GM23338 (cell line): ENCODE measurements at regions not wholly inside any gene's neighbourhood (a gene's known extent, or its start where the extent isn't known, plus 50 kb on each side); places are given as distances from the start of the nearest gene placed in this dataset.

Experiments used
- ATAC-seq: fragments of 200-7000 bp; cut with Tn5 transposase; 3 replicates; pipeline ENCODE4 v1.9.1; 2020
- DNase-seq: peaks from one replicate; pipeline ENCODE4 v3.0.0-alpha.2; 2015; ENCODE audit warnings: low spot score
- H2AFZ ChIP-seq: fragments of 200-600 bp; sonication (generic); 2 replicates; pipeline ENCODE4 v1.8.0; 2016; ENCODE audit warnings: antibody characterized with exemption, mild to moderate bottlenecking, moderate library complexity
- H3F3A ChIP-seq: fragments of 200-600 bp; sonication (generic); replicated peaks from 2 replicates; pipeline ENCODE4 v1.8.0; 2017; ENCODE audit warnings: antibody characterized with exemption, mixed run types, low read depth
- H3K27ac ChIP-seq: fragments of 200-600 bp; sonication (generic); 2 replicates; pipeline ENCODE4 v1.6.1; 2016; ENCODE audit warnings: low read depth
- H3K27me3 ChIP-seq: fragments of 200-600 bp; sonication (generic); 2 replicates; pipeline ENCODE4 v1.8.0; 2016; ENCODE audit warnings: mild to moderate bottlenecking, mixed run types, moderate library complexity; ENCODE audit not compliant: insufficient read depth
- H3K36me3 ChIP-seq: fragments of 200-600 bp; sonication (generic); 2 replicates; pipeline ENCODE4 v1.8.0; 2016; ENCODE audit warnings: mild to moderate bottlenecking; ENCODE audit not compliant: insufficient read depth
- H3K4me1 ChIP-seq: fragments of 200-600 bp; sonication (generic); 2 replicates; pipeline ENCODE4 v1.8.0; 2016; ENCODE audit warnings: mild to moderate bottlenecking, moderate library complexity; ENCODE audit not compliant: insufficient read depth
- H3K4me2 ChIP-seq: fragments of 200-600 bp; sonication (generic); 2 replicates; pipeline ENCODE4 v1.7.1; 2017; ENCODE audit warnings: mixed run types
- H3K4me3 ChIP-seq: fragments of 200-600 bp; sonication (generic); 2 replicates; pipeline ENCODE4 v1.6.1; 2016; ENCODE audit warnings: mixed run types
- H3K79me2 ChIP-seq: fragments of 200-600 bp; sonication (generic); replicated peaks from 2 replicates; pipeline ENCODE4 v1.8.0; 2017; ENCODE audit warnings: mild to moderate bottlenecking; ENCODE audit not compliant: insufficient read depth
- H3K9me2 ChIP-seq: fragments of 200-600 bp; sonication (generic); 2 replicates; pipeline ENCODE4 v1.8.0; 2017; ENCODE audit not compliant: insufficient read depth
- H4K20me1 ChIP-seq: fragments of 200-600 bp; sonication (generic); replicated peaks from 2 replicates; pipeline ENCODE4 v1.8.0; 2017; ENCODE audit warnings: mild to moderate bottlenecking; ENCODE audit not compliant: insufficient read depth
- H3K27ac Mint-ChIP-seq: 2 replicates; pipeline ENCODE4 v1.8.0; 2020; ENCODE audit warnings: inconsistent platforms, mild to moderate bottlenecking, moderate library complexity, mixed read lengths
- H3K27me3 Mint-ChIP-seq: 3 replicates; pipeline ENCODE4 v1.8.0; 2022; ENCODE audit warnings: low read depth, mild to moderate bottlenecking, moderate library complexity, mixed read lengths, inconsistent platforms; ENCODE audit not compliant: insufficient read depth, poor library complexity
- H3K36me3 Mint-ChIP-seq: 3 replicates; pipeline ENCODE4 v1.8.0; 2021; ENCODE audit warnings: low read depth, mild to moderate bottlenecking, inconsistent platforms, moderate library complexity, mixed read lengths
- H3K4me1 Mint-ChIP-seq: 3 replicates; pipeline ENCODE4 v1.8.0; 2020; ENCODE audit warnings: mild to moderate bottlenecking, inconsistent platforms, mixed read lengths
- H3K4me3 Mint-ChIP-seq: 3 replicates; pipeline ENCODE4 v1.8.0; 2021; ENCODE audit warnings: moderate library complexity, mild to moderate bottlenecking, inconsistent platforms, mixed read lengths
- H3K9me3 Mint-ChIP-seq: 3 replicates; pipeline ENCODE4 v1.8.0; 2020; ENCODE audit warnings: moderate library complexity, mild to moderate bottlenecking, inconsistent platforms, mixed read lengths
- CREB1 ChIP-seq: fragments of 250-450 bp; sonication (Bioruptor Pico); IDR thresholded peaks from 2 replicates; pipeline ENCODE4 v1.5.0; 2020; ENCODE audit warnings: low read depth, mild to moderate bottlenecking, moderate library complexity
- CTCF ChIP-seq, 2 experiments: fragments of 200-600 bp in 1 of 2; sonication (generic) in 1 of 2; conservative IDR thresholded peaks; 2 replicates each; pipeline versions ENCODE4 v1.5.1 to v1.6.1; 2016 to 2017; ENCODE audit warnings: antibody characterized with exemption in 2 of 2, low read depth in 2 of 2, mild to moderate bottlenecking in 2 of 2, moderate library complexity in 1 of 2
- EZH2 ChIP-seq: fragments of 200-600 bp; sonication (generic); IDR thresholded peaks from one replicate; pipeline ENCODE4 v1.8.0; 2017; ENCODE audit warnings: antibody characterized with exemption, mild to moderate bottlenecking, low read depth; ENCODE audit not compliant: unreplicated experiment
- JUNB ChIP-seq: IDR thresholded peaks from one replicate; pipeline ENCODE4 v1.6.1; 2016; ENCODE audit warnings: antibody characterized with exemption; ENCODE audit not compliant: unreplicated experiment
- NANOG ChIP-seq: IDR thresholded peaks from 2 replicates; pipeline ENCODE4 v1.6.1; 2016; ENCODE audit warnings: antibody characterized with exemption, borderline replicate concordance
- REST ChIP-seq: IDR thresholded peaks from one replicate; pipeline ENCODE4 v1.6.1; 2018; ENCODE audit warnings: antibody characterized with exemption; ENCODE audit not compliant: unreplicated experiment
- STAT1 ChIP-seq: IDR thresholded peaks from one replicate; pipeline ENCODE4 v1.6.1; 2016; ENCODE audit warnings: antibody characterized with exemption; ENCODE audit not compliant: unreplicated experiment
- ZNF114 ChIP-seq: fragments of 250-450 bp; sonication (Bioruptor Pico); IDR thresholded peaks from 2 replicates; pipeline ENCODE4 v1.5.0; 2020; ENCODE audit warnings: mild to moderate bottlenecking, moderate library complexity

GRCh38 chr3:182631183-182632076, 161.9 kb upstream of the ATP11B start:
- Mint-ChIP-seq H3K4me1 (no peaks in the 10 kb centered on the region), H3K27me3 (peaks cover 5% of the 10 kb centered on the region), H3K4me3 (no peak overlapping the region), H3K36me3 (no peaks in the 10 kb centered on the region), H3K27ac (no peak overlapping the region), H3K9me3 (no peaks in the 10 kb centered on the region)
- no peak overlapping the region for H3K27ac ChIP-seq
- no peaks in the 10 kb centered on the region; the same call in 1 of the 2 replicates for H3K9me2 ChIP-seq
- TF ChIP-seq CREB1 = no peak
- TF ChIP-seq REST = no peak
- no peak for TF ChIP-seq NANOG
- TF ChIP-seq ZNF114 (CRISPR knock-in tag) = no peak
- no peak for TF ChIP-seq JUNB
- TF ChIP-seq CTCF (conservative IDR thresholded peaks at IDR 0.05; ENCODE audit: low read depth in 2 of 2) = no peak
- no peak overlapping the region for H3K4me2 ChIP-seq
- DNase-seq = no peak
- no peak overlapping the region for H3K4me3 ChIP-seq
- no peaks in the 10 kb centered on the region for H3K36me3 ChIP-seq
- H3K79me2 ChIP-seq = no peaks in the 10 kb centered on the region
- no peaks in the 10 kb centered on the region for H3K4me1 ChIP-seq
- no peaks in the 10 kb centered on the region for H3F3A ChIP-seq
- H2AFZ ChIP-seq = no peak overlapping the region
- no peaks in the 10 kb centered on the region for H4K20me1 ChIP-seq
- no peaks in the 10 kb centered on the region for H3K27me3 ChIP-seq
- no peak for ATAC-seq

- DNase-seq = no peak
- no peak overlapping the region for H3K27ac Mint-ChIP-seq
- TF ChIP-seq STAT1 (no peak), ZNF114 (CRISPR knock-in tag) (no peak), REST (no peak), EZH2 (no peak)
Measured at GRCh38 chr3:182632077-182632393, 161.3 kb upstream of the ATP11B start.

More at GRCh38 chr3:182632077-182632393, 161.3 kb upstream of the ATP11B start:
- ATAC-seq = no peak
- Mint-ChIP-seq H3K36me3 (no peaks in the 10 kb centered on the region), H3K9me3 (no peaks in the 10 kb centered on the region), H3K27me3 (peaks cover 5% of the 10 kb centered on the region), H3K4me3 (no peak overlapping the region), H3K4me1 (no peaks in the 10 kb centered on the region)
- H3F3A ChIP-seq = no peaks in the 10 kb centered on the region
- H3K27ac ChIP-seq = no peak overlapping the region
- no peak overlapping the region for H3K4me2 ChIP-seq
- H4K20me1 ChIP-seq = no peaks in the 10 kb centered on the region
- H3K4me1 ChIP-seq = no peaks in the 10 kb centered on the region
- no peak overlapping the region for H2AFZ ChIP-seq
- no peak overlapping the region for H3K4me3 ChIP-seq
- no peaks in the 10 kb centered on the region for H3K27me3 ChIP-seq
- H3K79me2 ChIP-seq = no peaks in the 10 kb centered on the region
- H3K9me2 ChIP-seq = no peaks in the 10 kb centered on the region; the same call in 1 of the 2 replicates
- no peaks in the 10 kb centered on the region for H3K36me3 ChIP-seq
